Keratinocyte (primary cell): ENCODE measurements at regions not wholly inside any gene's neighbourhood (a gene's known extent, or its start where the extent isn't known, plus 50 kb on each side); places are given as distances from the start of the nearest gene placed in this dataset.

ENCODE experiments used
- CTCF ChIP-seq, 3 experiments: IDR thresholded peaks in 1 of 3; conservative IDR thresholded peaks in 1 of 3; optimal IDR thresholded peaks in 1 of 3; 2 replicates in 2 of 3; 3 replicates in 1 of 3; pipeline versions ENCODE3 to v1.5.1; 2011; ENCODE audit warnings: low read length in 3 of 3, mild to moderate bottlenecking in 3 of 3, moderate library complexity in 2 of 3, control low read depth in 1 of 3, inconsistent platforms in 1 of 3; ENCODE audit not compliant: insufficient read depth in 2 of 3; ENCODE audit errors: extremely low read depth in 1 of 3
- EZH2 ChIP-seq: IDR thresholded peaks from one replicate; pipeline ENCODE4 v1.6.1; 2012; ENCODE audit warnings: inconsistent platforms, mild to moderate bottlenecking, low read length, moderate library complexity

GRCh38 chrX:34404386-34405070 lies 252.6 kb downstream of the TMEM47 start:
- TF ChIP-seq CTCF (optimal IDR thresholded peaks at IDR 0.05 in 1 of 3, IDR thresholded peaks at IDR 0.05 in 1 of 3, conservative IDR thresholded peaks at IDR 0.05 in 1 of 3; ENCODE audit: extremely low read depth in 1 of 3, insufficient read depth in 2 of 3, low read length in 3 of 3) = no peak
- no peak for TF ChIP-seq EZH2
